GM13976 (cell line): ENCODE measurements at regions not wholly inside any gene's neighbourhood (a gene's known extent, or its start where the extent isn't known, plus 50 kb on each side); places are given as distances from the start of the nearest gene placed in this dataset.

Source experiments
- DNase-seq: peaks from one replicate; pipeline ENCODE4 v3.0.0; 2012; ENCODE audit warnings: low spot score
- CTCF ChIP-seq: IDR thresholded peaks from 2 replicates; pipeline ENCODE4 v1.5.1; 2012; ENCODE audit warnings: borderline replicate concordance, mild to moderate bottlenecking; ENCODE audit not compliant: insufficient read depth; ENCODE audit errors: extremely low read depth, missing control alignments, control extremely low read depth
- in situ Hi-C: fragments of 300-500 bp; cut with MboI; formaldehyde crosslinking; loops from one replicate; pipeline ENCODE4 v1.12.0; 2022; ENCODE audit warnings: low sequenced_read_pairs, mixed read lengths, inconsistent platforms; ENCODE audit not compliant: unreplicated experiment

DNA sequence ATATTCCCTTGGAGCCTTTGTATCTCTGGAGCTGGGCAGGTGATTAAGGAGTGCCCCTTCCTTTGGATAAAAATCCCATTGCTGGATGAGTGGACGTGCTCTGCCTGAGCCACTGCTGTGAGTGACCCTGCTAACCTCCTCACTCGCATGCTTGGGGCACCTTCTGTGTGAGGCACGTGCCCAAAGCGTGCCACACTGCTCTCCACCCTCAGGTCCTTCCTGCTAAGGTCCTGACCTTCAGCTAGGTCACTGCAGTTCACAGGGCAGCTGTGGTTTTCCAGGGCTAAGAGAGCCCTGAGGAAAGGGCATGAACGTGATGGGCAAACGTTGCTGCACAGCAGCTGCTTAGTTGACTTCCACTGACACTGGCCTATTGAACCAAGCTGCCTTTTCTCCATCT, 204.4 kb upstream of the COBL start:
- in situ Hi-C loops = no loop called here
- no peak for DNase-seq
- TF ChIP-seq CTCF = no peak

GRCh38 chr7:51518646-51519045, 202.0 kb upstream of the COBL start:
- no peak for TF ChIP-seq CTCF
- in situ Hi-C loops = no loop called here
- no peak for DNase-seq

GRCh38 chr7:51517187-51517586, 200.6 kb upstream of the COBL start:
- DNase-seq = no peak
- in situ Hi-C loops = no loop called here

DNA sequence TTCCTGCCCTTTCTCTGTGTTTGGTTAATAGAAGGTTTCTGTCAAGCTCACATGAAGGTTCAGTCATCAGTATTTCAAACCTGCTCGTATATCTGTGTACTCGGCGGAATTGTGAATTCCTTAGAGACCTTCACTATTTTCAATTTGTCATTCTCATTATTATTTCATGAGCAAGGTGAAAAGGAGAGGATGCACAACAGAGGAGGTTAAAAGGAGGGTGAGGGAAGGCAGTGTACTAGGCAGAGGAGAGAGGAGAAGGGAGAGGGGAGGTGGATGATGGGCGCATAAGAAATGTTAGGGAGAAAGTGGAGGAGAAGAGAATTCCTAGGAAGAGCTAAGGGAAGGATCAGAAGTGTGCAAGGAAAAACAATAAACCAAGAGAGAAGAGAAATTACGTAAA, 185.0 kb upstream of the COBL start:
- no peak for TF ChIP-seq CTCF
- in situ Hi-C loops = no loop called here
- no peak for DNase-seq

More at GRCh38 chr7:51517187-51517586, 200.6 kb upstream of the COBL start:
- TF ChIP-seq CTCF = no peak

GRCh38 chr7:51482976-51483375, 166.4 kb upstream of the COBL start:
- no peak for DNase-seq
- in situ Hi-C loops = no loop called here
- TF ChIP-seq CTCF = no peak

GRCh38 chr7:51481421-51481820, 164.8 kb upstream of the COBL start:
- in situ Hi-C loops = no loop called here
- no peak for DNase-seq
- TF ChIP-seq CTCF = no peak

DNA sequence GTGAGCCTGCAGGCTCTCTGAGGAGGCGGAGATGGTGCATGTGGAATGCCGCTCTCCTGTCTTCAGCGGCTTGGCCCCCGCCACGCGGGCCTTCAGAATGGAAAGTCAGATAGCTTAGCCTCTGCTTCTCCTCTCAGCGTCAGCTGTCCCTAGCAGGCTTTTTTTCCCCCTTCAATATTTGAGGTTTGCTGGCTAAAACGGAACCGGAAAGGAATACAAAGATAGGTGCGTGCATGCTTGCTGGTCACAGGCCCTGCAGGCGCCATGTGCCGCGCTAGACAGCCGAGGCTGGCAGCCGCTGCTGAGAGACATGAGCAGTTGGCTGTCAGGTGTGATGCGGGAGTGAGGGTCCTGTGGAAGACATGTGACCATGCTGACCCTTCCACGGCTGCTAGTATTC, 161.2 kb upstream of the COBL start:
- in situ Hi-C loops = no loop called here
- TF ChIP-seq CTCF = no peak
- no peak for DNase-seq
